Esophagus squamous epithelium (tissue), 4 donors: ENCODE measurements at regions not wholly inside any gene's neighbourhood (a gene's known extent, or its start where the extent isn't known, plus 50 kb on each side); places are given as distances from the start of the nearest gene placed in this dataset.

Source experiments
- CTCF ChIP-seq, 6 experiments: fragments of 450-650 bp in 4 of 6; fragments of 200-600 bp in 2 of 6; sonication (generic) in 2 of 6; IDR thresholded peaks; one replicate each; pipeline ENCODE4 v1.5.1; 2016 to 2019; ENCODE audit warnings: antibody characterized with exemption in 6 of 6, mild to moderate bottlenecking in 4 of 6, moderate library complexity in 4 of 6
- POLR2A ChIP-seq, 4 donors: fragments of 450-650 bp; IDR thresholded peaks; one replicate each; pipeline ENCODE4 v1.6.1; 2017; ENCODE audit warnings: antibody characterized with exemption in 4 of 4, mild to moderate bottlenecking in 4 of 4, moderate library complexity in 3 of 4

- TF ChIP-seq CTCF (IDR thresholded peaks at IDR 0.05) (no peak), POLR2A (IDR thresholded peaks at IDR 0.05) (no peak)
These were observed 134.6 kb upstream of the ANKRD55 start for GRCh38 chr5:56367748-56368147.
